CD14-positive monocyte (primary cell): ENCODE measurements at regions not wholly inside any gene's neighbourhood (a gene's known extent, or its start where the extent isn't known, plus 50 kb on each side); places are given as distances from the start of the nearest gene placed in this dataset.

ENCODE experiments used
- DNase-seq, 3 donors: peaks; one replicate each; pipeline ENCODE4 v3.0.0-alpha.2; 2011 to 2022
- H2AFZ ChIP-seq: 2 replicates; pipeline ENCODE4 v1.6.0; 2012; ENCODE audit warnings: mild to moderate bottlenecking, low read depth, low read length, inconsistent platforms; ENCODE audit not compliant: insufficient read depth, poor library complexity, severe bottlenecking
- H3K27ac ChIP-seq, 2 donors: 1 replicate in 1 of 2; 2 replicates in 1 of 2; pipeline ENCODE4 v1.5.1; 2012 to 2013; ENCODE audit warnings: low read length in 2 of 2, control low read depth in 1 of 2, inconsistent platforms in 1 of 2, low read depth in 1 of 2, mild to moderate bottlenecking in 1 of 2
- H3K27me3 ChIP-seq, 2 donors: one replicate each; pipeline versions ENCODE4 v1.6.0 to v1.6.1; 2011 to 2013; ENCODE audit warnings: low read length in 2 of 2; ENCODE audit not compliant: control insufficient read depth in 2 of 2, insufficient read depth in 2 of 2
- H3K36me3 ChIP-seq, 2 donors: replicated peaks in 1 of 2; 1 replicate in 1 of 2; 2 replicates in 1 of 2; pipeline versions ENCODE4 v1.5.1 to v1.6.1; 2012 to 2013; ENCODE audit warnings: low read length in 2 of 2, control low read depth in 1 of 2, inconsistent platforms in 1 of 2, mild to moderate bottlenecking in 1 of 2; ENCODE audit not compliant: insufficient read depth in 2 of 2, control insufficient read depth in 1 of 2
- H3K4me1 ChIP-seq, 2 donors: 1 replicate in 1 of 2; 2 replicates in 1 of 2; pipeline versions ENCODE4 v1.5.1 to v1.6.1; 2012 to 2013; ENCODE audit warnings: low read length in 2 of 2, control low read depth in 1 of 2, inconsistent platforms in 1 of 2, mild to moderate bottlenecking in 1 of 2, moderate library complexity in 1 of 2; ENCODE audit not compliant: insufficient read depth in 2 of 2, control insufficient read depth in 1 of 2
- H3K4me2 ChIP-seq: replicated peaks from 2 replicates; pipeline ENCODE3; 2012; ENCODE audit warnings: low read length, moderate library complexity, mild to moderate bottlenecking; ENCODE audit not compliant: poor library complexity, severe bottlenecking; ENCODE audit errors: extremely low read depth
- H3K4me3 ChIP-seq, 3 experiments: fragments of 200-600 bp in 1 of 3; sonication (generic) in 1 of 3; replicated peaks in 1 of 3; 1 replicate in 2 of 3; 2 replicates in 1 of 3; pipeline ENCODE4 v1.5.1; 2011 to 2013; ENCODE audit warnings: low read length in 3 of 3, mild to moderate bottlenecking in 3 of 3, control low read depth in 2 of 3, low read depth in 2 of 3, inconsistent platforms in 1 of 3, moderate library complexity in 1 of 3
- H3K79me2 ChIP-seq: 2 replicates; pipeline ENCODE4 v1.6.0; 2012; ENCODE audit warnings: mild to moderate bottlenecking, control low read depth, inconsistent platforms, low read length, moderate library complexity; ENCODE audit not compliant: insufficient read depth
- H3K9ac ChIP-seq: 2 replicates; pipeline ENCODE4 v1.6.0; 2017; ENCODE audit warnings: low read length, mild to moderate bottlenecking; ENCODE audit not compliant: insufficient read depth, poor library complexity, severe bottlenecking
- H3K9me3 ChIP-seq, 2 donors: replicated peaks in 1 of 2; 1 replicate in 1 of 2; 2 replicates in 1 of 2; pipeline versions ENCODE4 v1.5.1 to v1.6.1; 2012 to 2013; ENCODE audit warnings: low read length in 2 of 2, control low read depth in 1 of 2; ENCODE audit not compliant: control insufficient read depth in 1 of 2, insufficient read depth in 1 of 2
- H4K20me1 ChIP-seq: 2 replicates; pipeline ENCODE4 v1.6.0; 2012; ENCODE audit warnings: mild to moderate bottlenecking, low read length, control low read depth, moderate library complexity; ENCODE audit not compliant: insufficient read depth
- H3K27ac Mint-ChIP-seq, 7 donors: one replicate each; pipeline ENCODE4 v1.8.0; 2020; ENCODE audit warnings: mild to moderate bottlenecking in 7 of 7, mixed read lengths in 7 of 7, moderate library complexity in 6 of 7, inconsistent platforms in 2 of 7
- H3K27me3 Mint-ChIP-seq, 3 donors: one replicate each; pipeline ENCODE4 v1.8.0; 2021 to 2022; ENCODE audit warnings: low read depth in 3 of 3, mild to moderate bottlenecking in 3 of 3, mixed read lengths in 3 of 3, moderate library complexity in 3 of 3, inconsistent platforms in 1 of 3
- H3K36me3 Mint-ChIP-seq, 2 donors: one replicate each; pipeline ENCODE4 v1.8.0; 2020; ENCODE audit warnings: mixed read lengths in 2 of 2, inconsistent platforms in 1 of 2, mild to moderate bottlenecking in 1 of 2
- H3K4me1 Mint-ChIP-seq: one replicate; pipeline ENCODE4 v1.8.0; 2020; ENCODE audit warnings: mild to moderate bottlenecking, mixed read lengths
- H3K4me3 Mint-ChIP-seq, 2 donors: one replicate each; pipeline ENCODE4 v1.8.0; 2020; ENCODE audit warnings: mild to moderate bottlenecking in 2 of 2, mixed read lengths in 2 of 2, moderate library complexity in 1 of 2
- H3K9me3 Mint-ChIP-seq, 7 donors: one replicate each; pipeline ENCODE4 v1.8.0; 2020 to 2022; ENCODE audit warnings: mixed read lengths in 7 of 7, mild to moderate bottlenecking in 6 of 7, moderate library complexity in 6 of 7, inconsistent platforms in 2 of 7
- CTCF ChIP-seq: fragments of 200-600 bp; IDR thresholded peaks from one replicate; pipeline ENCODE4 v1.8.0; 2022; ENCODE audit warnings: antibody characterized with exemption, mild to moderate bottlenecking
- WGBS: methylation state at CpG from one replicate; pipeline ENCODE4 v1.1.5; 2013; ENCODE audit warnings: missing lambda C conversion rate; ENCODE audit not compliant: insufficient coverage; 5-methylcytosine and 5-hydroxymethylcytosine counted together
- intact Hi-C, 2 donors: fragments of 100-400 bp; cut with micrococcal nuclease; formaldehyde crosslinking; loops; one replicate each; pipeline versions ENCODE4 v1.15.0 to v1.15.1; 2023

- Histone ChIP-seq H3K36me3 (no peaks in the 10 kb centered on the region), H3K27ac (peak overlapping the region in 1 of 2 donors; percentile 54), H3K4me1 (peaks cover 21 to 28% of the 10 kb centered on the region in 2 donors), H3K9ac (no peak overlapping the region), H3K4me2 (peak overlapping the region; percentile 31), H4K20me1 (no peaks in the 10 kb centered on the region), H3K9me3 (peaks cover 10 to 22% of the 10 kb centered on the region in 2 donors), H3K27me3 (no peaks in the 10 kb centered on the region), H2AFZ (no peak overlapping the region), H3K79me2 (no peaks in the 10 kb centered on the region), H3K4me3 (peak overlapping the region in 1 of 3 experiments; percentile 27)
- intact Hi-C loops, result no loop called here
- Mint-ChIP-seq H3K27me3 (peaks cover 6 to 15% (median 8%) of the 10 kb centered on the region in 3 donors), H3K27ac (peak overlapping the region; percentile 55 to 84 (median 81)), H3K36me3 (peaks cover 1 to 4% of the 10 kb centered on the region in 2 donors), H3K4me1 (peaks cover 38% of the 10 kb centered on the region), H3K9me3 (peaks cover 10 to 21% (median 19%) of the 10 kb centered on the region in 7 donors), H3K4me3 (peak overlapping the region in 1 of 2 donors; percentile 35)
- peak; percentile 82 to 83 (median 82) for DNase-seq
- TF ChIP-seq CTCF, result no peak
- WGBS, result 0% methylated on average over 1 of the region's 8 CpGs
Observed at GRCh38 chr12:124171231-124171979, 123.5 kb upstream of the RFLNA start.

GRCh38 chr12:124172636-124173035, 122.3 kb upstream of the RFLNA start:
- H3K4me3 Mint-ChIP-seq, result peak overlapping the region in 1 of 2 donors; percentile 35
- no peak overlapping the region for H3K4me2 ChIP-seq

More at GRCh38 chr12:124172636-124173035, 122.3 kb upstream of the RFLNA start:
- Histone ChIP-seq H3K4me1 (peaks cover 21 to 28% of the 10 kb centered on the region in 2 donors), H2AFZ (no peak overlapping the region), H3K27ac (no peak overlapping the region), H3K27me3 (no peaks in the 10 kb centered on the region), H3K9ac (no peak overlapping the region), H3K9me3 (peaks cover 0 to 11% of the 10 kb centered on the region in 2 donors), H3K4me3 (no peak overlapping the region), H4K20me1 (no peaks in the 10 kb centered on the region), H3K79me2 (no peaks in the 10 kb centered on the region), H3K36me3 (no peaks in the 10 kb centered on the region)
- no peak for DNase-seq
- Mint-ChIP-seq H3K27ac (peak overlapping the region in 6 of 7 donors; percentile 3 to 82 (median 70)), H3K27me3 (peaks cover 8 to 15% (median 14%) of the 10 kb centered on the region in 3 donors), H3K9me3 (peaks cover 3 to 13% (median 9%) of the 10 kb centered on the region in 7 donors), H3K4me1 (peaks cover 38% of the 10 kb centered on the region), H3K36me3 (peaks cover 1 to 4% of the 10 kb centered on the region in 2 donors)
- intact Hi-C loops, result no loop called here
- WGBS, result 85% methylated on average over 4 of the region's 6 CpGs
- TF ChIP-seq CTCF, result no peak
